ENCODE measurements at regions not wholly inside any gene's neighbourhood (a gene's known extent, or its start where the extent isn't known, plus 50 kb on each side); places are given as distances from the start of the nearest gene placed in this dataset.

GRCh38 chr7:16063221-16063620 is 358.1 kb downstream of the CRPPA start:
- no peak for TF ChIP-seq CTCF (conservative IDR thresholded peaks at IDR 0.05; ENCODE audit: low read depth)
- H3K27ac ChIP-seq = no peak overlapping the region
- CTCF ChIA-PET = no interaction called here
- DNase-seq (ENCODE audit: low spot score) = no peak
- POLR2A ChIA-PET (ENCODE audit: low non-redundant PET) = no interaction called here

GRCh38 chr7:16062269-16062668 is 359.1 kb downstream of the CRPPA start:
- TF ChIP-seq CTCF (conservative IDR thresholded peaks at IDR 0.05; ENCODE audit: low read depth) = no peak
- H3K27ac ChIP-seq = no peak overlapping the region
- POLR2A ChIA-PET (ENCODE audit: low non-redundant PET) = no interaction called here
- no peak for DNase-seq (ENCODE audit: low spot score)
- CTCF ChIA-PET = interaction anchor here (0.5 kb wide), 1 partner anchor 22 kb away, joined by 3 read pairs; no protein-coding TSS in a partner anchor

- no peak overlapping the region for H3K27ac ChIP-seq
- ChIA-PET CTCF (interaction anchor here (0.5 kb wide), 1 partner anchor 22 kb away, joined by 3 read pairs; no protein-coding TSS in a partner anchor), POLR2A (ENCODE audit: low non-redundant PET) (no interaction called here)
- no peak for TF ChIP-seq CTCF (conservative IDR thresholded peaks at IDR 0.05; ENCODE audit: low read depth)
- DNase-seq (ENCODE audit: low spot score) = no peak
Measured at GRCh38 chr7:16061630-16062029, 359.7 kb downstream of the CRPPA start.

GRCh38 chr7:16061011-16061410 is 360.3 kb downstream of the CRPPA start:
- H3K27ac ChIP-seq = no peak overlapping the region
- ChIA-PET CTCF (no interaction called here), POLR2A (ENCODE audit: low non-redundant PET) (no interaction called here)
- DNase-seq (ENCODE audit: low spot score) = no peak
- no peak for TF ChIP-seq CTCF (conservative IDR thresholded peaks at IDR 0.05; ENCODE audit: low read depth)

- ChIA-PET POLR2A (ENCODE audit: low non-redundant PET) (no interaction called here), CTCF (no interaction called here)
- no peak for DNase-seq (ENCODE audit: low spot score)
- no peak overlapping the region for H3K27ac ChIP-seq
- TF ChIP-seq CTCF (conservative IDR thresholded peaks at IDR 0.05; ENCODE audit: low read depth) = no peak
Measured at GRCh38 chr7:16060502-16060901, 360.8 kb downstream of the CRPPA start.

- H3K27ac ChIP-seq = no peak overlapping the region
- no peak for TF ChIP-seq CTCF (conservative IDR thresholded peaks at IDR 0.05; ENCODE audit: low read depth)
- CTCF ChIA-PET = no interaction called here
- DNase-seq (ENCODE audit: low spot score) = no peak
- POLR2A ChIA-PET (ENCODE audit: low non-redundant PET) = no interaction called here
Measured at GRCh38 chr7:16055263-16055976, 365.9 kb downstream of the CRPPA start.
